Upper lobe of right lung (tissue), 1 donor: ENCODE measurements at regions not wholly inside any gene's neighbourhood (a gene's known extent, or its start where the extent isn't known, plus 50 kb on each side); places are given as distances from the start of the nearest gene placed in this dataset.

Source experiments
- ATAC-seq: fragments of 200-7000 bp; cut with Tn5 transposase; one replicate; pipeline ENCODE4 v1.9.1; 2020; ENCODE audit warnings: mild to moderate bottlenecking, moderate library complexity
- DNase-seq: peaks from one replicate; pipeline ENCODE4 v3.0.0-alpha.2; 2020
- H3K27ac ChIP-seq: fragments of 200-600 bp; one replicate; pipeline ENCODE4 v1.8.0; 2022
- H3K27me3 ChIP-seq: fragments of 200-600 bp; one replicate; pipeline ENCODE4 v1.8.0; 2022; ENCODE audit warnings: mild to moderate bottlenecking
- H3K36me3 ChIP-seq: fragments of 200-600 bp; one replicate; pipeline ENCODE4 v1.8.0; 2022
- H3K4me1 ChIP-seq: fragments of 200-600 bp; one replicate; pipeline ENCODE4 v1.8.0; 2022
- H3K4me3 ChIP-seq: fragments of 200-600 bp; one replicate; pipeline ENCODE4 v1.8.0; 2022; ENCODE audit warnings: mild to moderate bottlenecking
- H3K9me3 ChIP-seq: fragments of 200-600 bp; one replicate; pipeline ENCODE4 v1.8.0; 2022
- intact Hi-C: fragments of 100-400 bp; cut with DNase I; formaldehyde crosslinking; loops from one replicate; pipeline ENCODE4 v1.11.0; 2022
- TF ChIP-seq, protein P1 (sequence below): fragments of 200-600 bp; IDR thresholded peaks from one replicate; pipeline ENCODE4 v1.8.0; 2022; ENCODE audit warnings: antibody characterized with exemption
- donor health status: DM: no; HTN: yes; CAD: no; lungs with severe emphysema.

DNA sequence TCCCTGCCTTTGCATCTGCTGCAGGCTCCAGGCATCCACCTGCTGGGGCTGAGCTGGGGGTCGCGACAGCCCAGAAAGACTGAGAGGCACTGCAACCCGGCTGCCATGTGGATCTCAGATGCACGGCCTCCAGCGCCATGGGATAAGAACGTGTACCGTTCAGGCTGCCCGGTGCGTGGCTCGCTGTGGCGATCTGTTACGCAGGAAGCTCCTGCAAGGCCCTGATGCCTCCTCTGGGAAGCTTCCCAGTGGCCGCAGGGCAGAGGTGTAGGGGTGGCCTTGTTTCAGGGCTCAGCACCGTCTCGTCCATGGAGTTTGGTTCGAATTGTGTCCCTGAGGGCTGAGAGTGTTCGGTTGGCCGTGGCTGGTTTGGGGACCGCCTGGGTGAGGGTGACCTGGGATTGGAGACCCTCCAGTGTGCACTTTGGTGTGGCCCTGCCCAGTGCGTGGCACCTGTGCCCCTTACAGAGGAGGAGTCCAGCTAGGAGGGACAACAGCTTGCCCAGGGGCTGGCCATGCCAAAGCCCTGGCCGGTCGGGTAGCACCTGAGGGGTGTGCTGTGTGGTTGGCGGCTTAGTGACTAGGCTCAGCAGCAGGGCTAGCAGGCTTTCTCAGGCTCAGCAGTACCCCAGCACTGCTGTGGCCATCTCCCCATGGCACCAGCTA lies 1184.5 kb downstream of the BRD1 start:
- no peak for ATAC-seq
- no peak for DNase-seq
- TF ChIP-seq, protein P1, sequence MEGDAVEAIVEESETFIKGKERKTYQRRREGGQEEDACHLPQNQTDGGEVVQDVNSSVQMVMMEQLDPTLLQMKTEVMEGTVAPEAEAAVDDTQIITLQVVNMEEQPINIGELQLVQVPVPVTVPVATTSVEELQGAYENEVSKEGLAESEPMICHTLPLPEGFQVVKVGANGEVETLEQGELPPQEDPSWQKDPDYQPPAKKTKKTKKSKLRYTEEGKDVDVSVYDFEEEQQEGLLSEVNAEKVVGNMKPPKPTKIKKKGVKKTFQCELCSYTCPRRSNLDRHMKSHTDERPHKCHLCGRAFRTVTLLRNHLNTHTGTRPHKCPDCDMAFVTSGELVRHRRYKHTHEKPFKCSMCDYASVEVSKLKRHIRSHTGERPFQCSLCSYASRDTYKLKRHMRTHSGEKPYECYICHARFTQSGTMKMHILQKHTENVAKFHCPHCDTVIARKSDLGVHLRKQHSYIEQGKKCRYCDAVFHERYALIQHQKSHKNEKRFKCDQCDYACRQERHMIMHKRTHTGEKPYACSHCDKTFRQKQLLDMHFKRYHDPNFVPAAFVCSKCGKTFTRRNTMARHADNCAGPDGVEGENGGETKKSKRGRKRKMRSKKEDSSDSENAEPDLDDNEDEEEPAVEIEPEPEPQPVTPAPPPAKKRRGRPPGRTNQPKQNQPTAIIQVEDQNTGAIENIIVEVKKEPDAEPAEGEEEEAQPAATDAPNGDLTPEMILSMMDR = no peak
- Histone ChIP-seq H3K4me3 (no peak overlapping the region), H3K27me3 (no peaks in the 10 kb centered on the region), H3K36me3 (no peaks in the 10 kb centered on the region), H3K9me3 (no peaks in the 10 kb centered on the region), H3K4me1 (no peaks in the 10 kb centered on the region), H3K27ac (no peak overlapping the region)
- intact Hi-C loops = no loop called here

DNA sequence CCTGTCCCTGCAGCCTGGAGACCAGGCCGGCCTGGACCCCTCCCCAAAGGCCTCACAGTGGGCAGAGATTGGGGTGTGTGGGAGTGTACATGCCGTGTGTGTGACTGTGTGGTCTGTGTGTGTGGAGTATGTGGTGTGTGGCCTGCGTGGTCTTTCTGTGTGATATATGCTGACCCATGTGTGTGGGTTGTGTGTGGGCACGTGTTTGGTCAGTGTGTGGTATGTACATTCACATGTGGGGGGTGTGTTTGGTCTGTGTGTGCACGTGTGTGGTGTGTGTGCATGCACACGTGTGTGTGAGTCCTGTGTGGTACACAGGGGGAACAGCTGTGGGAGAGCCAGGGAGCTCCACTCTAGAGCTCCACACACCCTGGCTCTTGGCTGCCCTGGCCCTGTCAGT lies 1185.1 kb downstream of the BRD1 start:
- no peak overlapping the region for H3K27ac ChIP-seq
- no peak for ATAC-seq
- no peak overlapping the region for H3K4me3 ChIP-seq
- H3K27me3 ChIP-seq = no peaks in the 10 kb centered on the region
- TF ChIP-seq, protein P1 = no peak
- no peaks in the 10 kb centered on the region for H3K4me1 ChIP-seq
- DNase-seq = no peak
- no peaks in the 10 kb centered on the region for H3K9me3 ChIP-seq
- no peaks in the 10 kb centered on the region for H3K36me3 ChIP-seq
- intact Hi-C loops = no loop called here

DNA sequence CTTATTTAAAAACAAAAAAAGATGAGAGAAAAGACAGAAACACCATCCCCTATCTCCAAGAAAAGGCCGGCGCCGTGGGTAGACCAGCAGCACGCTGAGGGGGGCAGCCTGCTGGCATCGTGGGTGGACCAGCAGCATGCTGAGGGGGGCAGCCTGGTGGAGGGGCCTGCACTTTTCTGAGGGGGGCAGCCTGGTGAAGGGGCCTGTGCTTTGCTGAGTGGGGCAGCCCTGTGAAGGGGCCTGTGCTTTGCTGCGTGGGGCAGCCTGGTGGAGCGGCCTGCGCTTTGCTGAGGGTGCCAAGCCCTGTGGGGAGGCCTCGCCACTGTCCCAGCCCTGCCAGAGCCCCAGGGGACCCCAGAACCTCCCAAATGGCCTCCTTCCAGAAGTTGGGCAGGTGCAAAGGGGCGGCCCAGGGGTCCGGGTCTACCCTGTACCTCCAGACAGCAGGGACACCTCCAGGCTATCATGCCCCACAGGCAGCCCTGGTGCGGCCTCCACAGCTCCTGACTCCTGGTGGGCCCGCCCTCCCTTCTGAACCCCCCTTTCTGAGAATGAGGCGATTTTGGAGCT lies 1185.7 kb downstream of the BRD1 start:
- no peak for ATAC-seq
- no peak overlapping the region for H3K4me3 ChIP-seq
- H3K4me1 ChIP-seq = no peaks in the 10 kb centered on the region
- intact Hi-C loops = no loop called here
- H3K27me3 ChIP-seq = no peaks in the 10 kb centered on the region
- no peak overlapping the region for H3K27ac ChIP-seq
- no peaks in the 10 kb centered on the region for H3K36me3 ChIP-seq
- no peaks in the 10 kb centered on the region for H3K9me3 ChIP-seq
- DNase-seq = no peak
- TF ChIP-seq, protein P1 = no peak

DNA sequence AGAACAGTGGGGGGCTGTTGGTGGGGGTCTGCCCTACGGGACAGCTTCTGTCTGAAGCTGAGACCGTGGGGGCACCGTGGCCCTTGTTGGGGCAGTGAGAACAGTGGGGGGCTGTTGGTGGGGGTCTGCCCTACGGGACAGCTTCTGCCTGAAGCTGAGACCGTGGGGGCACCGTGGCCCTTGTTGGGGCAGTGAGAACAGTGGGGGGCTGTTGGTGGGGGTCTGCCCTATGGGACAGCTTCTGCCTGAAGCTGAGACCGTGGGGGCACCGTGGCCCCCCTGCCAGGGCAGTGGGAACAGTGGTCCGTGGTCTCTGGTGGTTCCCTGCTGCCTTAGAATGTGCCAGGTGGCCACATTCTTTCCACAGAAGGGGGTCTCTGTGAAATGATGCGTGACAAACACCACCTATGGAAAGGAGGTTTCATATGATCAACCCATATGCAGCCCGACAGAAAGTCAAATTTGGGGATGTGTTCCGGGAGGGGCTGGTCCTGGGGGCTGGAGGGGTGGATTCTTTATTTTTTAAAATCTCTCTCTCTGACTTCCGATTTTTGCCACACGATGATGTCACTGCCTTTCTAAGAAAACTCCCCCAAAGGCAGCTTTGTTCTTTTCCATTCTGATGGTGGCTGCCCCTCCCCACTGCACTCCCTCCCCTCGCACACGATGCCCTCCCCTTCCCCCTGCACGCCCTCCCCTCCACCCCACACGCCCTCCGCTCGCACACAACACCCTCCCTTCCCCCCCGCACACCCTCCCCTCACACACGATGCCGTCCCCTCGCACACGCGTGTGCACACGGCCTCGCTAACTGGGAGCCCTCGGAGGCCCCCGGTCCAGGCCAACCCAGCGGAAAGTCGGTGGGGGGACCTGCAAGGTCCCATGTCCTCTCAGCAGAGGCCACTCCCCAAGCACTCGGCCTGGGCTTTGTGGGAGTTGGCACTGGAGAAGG lies 1186.5 kb downstream of the BRD1 start:
- TF ChIP-seq, protein P1 = no peak
- no peak for DNase-seq

DNA sequence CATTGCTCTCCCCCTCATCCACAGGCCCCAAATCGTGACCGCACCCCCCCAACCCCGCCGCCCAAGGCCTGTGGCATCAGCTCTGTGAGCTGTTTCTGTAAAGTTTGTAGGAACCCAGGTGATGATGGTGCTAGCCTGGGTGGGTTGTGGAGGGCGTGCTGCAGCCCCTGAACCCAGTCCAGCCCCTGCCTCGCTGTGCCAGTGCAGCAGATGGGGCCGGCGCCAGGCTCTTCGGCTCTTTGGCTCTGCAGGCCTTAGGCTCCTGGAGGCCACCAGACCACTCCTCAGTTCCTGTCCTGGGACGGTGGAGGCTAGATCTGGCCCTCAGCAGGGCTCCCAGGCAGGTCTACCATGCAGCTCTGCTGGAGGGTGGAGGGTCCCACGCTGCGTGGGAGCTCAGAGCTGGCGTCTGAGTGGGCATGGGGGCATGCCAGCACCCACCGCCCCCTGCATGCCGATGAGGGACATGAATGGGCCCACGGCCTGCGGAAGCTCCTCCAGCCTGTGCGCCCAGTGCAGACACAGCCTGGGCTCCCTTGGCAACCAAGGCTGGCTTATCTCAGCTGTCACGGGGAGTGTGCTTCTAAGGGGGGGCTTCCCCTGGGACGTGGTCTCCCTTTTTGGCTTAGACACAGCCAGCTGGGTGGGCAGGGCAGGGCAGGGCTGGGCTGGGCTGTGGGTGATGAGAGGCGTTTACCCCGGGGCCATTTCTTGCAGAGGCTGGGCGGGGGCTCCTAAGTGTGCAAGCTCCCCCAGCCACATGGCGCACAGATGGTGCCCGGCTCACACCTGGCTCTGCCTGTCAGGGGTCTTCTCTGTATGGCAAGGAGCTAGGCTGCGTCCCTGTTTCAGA lies 1187.6 kb downstream of the BRD1 start:
- DNase-seq = no peak
- TF ChIP-seq, protein P1 = no peak
- no peak for ATAC-seq

More for the DNA sequence above, 1186.5 kb downstream of the BRD1 start:
- Histone ChIP-seq H3K9me3 (no peaks in the 10 kb centered on the region), H3K27ac (no peak overlapping the region), H3K27me3 (no peaks in the 10 kb centered on the region), H3K4me3 (no peak overlapping the region), H3K4me1 (no peaks in the 10 kb centered on the region), H3K36me3 (no peaks in the 10 kb centered on the region)
- no peak for ATAC-seq
- intact Hi-C loops = no loop called here

More for the DNA sequence above, 1187.6 kb downstream of the BRD1 start:
- no peaks in the 10 kb centered on the region for H3K9me3 ChIP-seq
- H3K36me3 ChIP-seq = no peaks in the 10 kb centered on the region
- no peaks in the 10 kb centered on the region for H3K4me1 ChIP-seq
- intact Hi-C loops = no loop called here
- H3K27ac ChIP-seq = no peak overlapping the region
- H3K4me3 ChIP-seq = no peak overlapping the region
- H3K27me3 ChIP-seq = no peaks in the 10 kb centered on the region
